ENCODE measurements at regions not wholly inside any gene's neighbourhood (a gene's known extent, or its start where the extent isn't known, plus 50 kb on each side); places are given as distances from the start of the nearest gene placed in this dataset.

GRCh38 chr10:54880996-54881395 is 80.0 kb upstream of the PCDH15 start:
- no peak for DNase-seq
- Histone ChIP-seq H3K4me1 (no peaks in the 10 kb centered on the region), H3K27me3 (no peaks in the 10 kb centered on the region), H3K4me3 (no peak overlapping the region), H3K36me3 (no peaks in the 10 kb centered on the region), H3K27ac (no peak overlapping the region), H3K9me3 (no peaks in the 10 kb centered on the region)
- intact Hi-C loops (cut with DNase I): no loop called here
- TF ChIP-seq POLR2A (IDR thresholded peaks at IDR 0.05): no peak
- TF ChIP-seq, protein P1, sequence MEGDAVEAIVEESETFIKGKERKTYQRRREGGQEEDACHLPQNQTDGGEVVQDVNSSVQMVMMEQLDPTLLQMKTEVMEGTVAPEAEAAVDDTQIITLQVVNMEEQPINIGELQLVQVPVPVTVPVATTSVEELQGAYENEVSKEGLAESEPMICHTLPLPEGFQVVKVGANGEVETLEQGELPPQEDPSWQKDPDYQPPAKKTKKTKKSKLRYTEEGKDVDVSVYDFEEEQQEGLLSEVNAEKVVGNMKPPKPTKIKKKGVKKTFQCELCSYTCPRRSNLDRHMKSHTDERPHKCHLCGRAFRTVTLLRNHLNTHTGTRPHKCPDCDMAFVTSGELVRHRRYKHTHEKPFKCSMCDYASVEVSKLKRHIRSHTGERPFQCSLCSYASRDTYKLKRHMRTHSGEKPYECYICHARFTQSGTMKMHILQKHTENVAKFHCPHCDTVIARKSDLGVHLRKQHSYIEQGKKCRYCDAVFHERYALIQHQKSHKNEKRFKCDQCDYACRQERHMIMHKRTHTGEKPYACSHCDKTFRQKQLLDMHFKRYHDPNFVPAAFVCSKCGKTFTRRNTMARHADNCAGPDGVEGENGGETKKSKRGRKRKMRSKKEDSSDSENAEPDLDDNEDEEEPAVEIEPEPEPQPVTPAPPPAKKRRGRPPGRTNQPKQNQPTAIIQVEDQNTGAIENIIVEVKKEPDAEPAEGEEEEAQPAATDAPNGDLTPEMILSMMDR (IDR thresholded peaks at IDR 0.05): no peak
- WGBS, 2 donors: 49 to 59% methylated on average over 5 of the region's 5 CpGs

GRCh38 chr10:54869022-54869421 is 68.0 kb upstream of the PCDH15 start:
- Histone ChIP-seq H3K27me3 (no peaks in the 10 kb centered on the region), H3K27ac (no peak overlapping the region), H3K9me3 (no peaks in the 10 kb centered on the region), H3K36me3 (no peaks in the 10 kb centered on the region), H3K4me1 (no peaks in the 10 kb centered on the region), H3K4me3 (no peak overlapping the region)
- DNase-seq: no peak
- TF ChIP-seq, protein P1 (IDR thresholded peaks at IDR 0.05): no peak
- TF ChIP-seq POLR2A (IDR thresholded peaks at IDR 0.05): no peak
- intact Hi-C loops (cut with DNase I): no loop called here

DNA sequence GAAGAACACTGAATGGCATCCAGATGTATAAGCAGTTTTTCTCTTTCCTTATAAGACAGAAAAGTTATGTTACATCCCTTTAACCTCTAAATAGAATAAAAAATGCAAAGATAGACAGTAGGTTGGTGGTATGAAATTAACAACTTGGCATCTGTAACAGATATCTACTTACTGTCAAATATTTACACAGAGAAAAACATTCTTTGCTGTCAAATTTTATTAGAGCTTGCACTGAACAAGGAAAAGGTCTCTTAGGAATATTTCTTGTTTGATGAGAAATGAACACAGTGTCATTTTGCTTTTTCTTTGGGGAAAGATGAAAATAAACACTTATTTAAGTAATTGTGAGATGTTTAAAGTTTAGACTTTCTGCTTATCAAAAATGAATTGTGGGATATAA is 65.6 kb upstream of the PCDH15 start:
- Histone ChIP-seq H3K4me3 (no peak overlapping the region), H3K27ac (no peak overlapping the region), H3K4me1 (no peaks in the 10 kb centered on the region), H3K27me3 (no peaks in the 10 kb centered on the region), H3K9me3 (no peaks in the 10 kb centered on the region), H3K36me3 (no peaks in the 10 kb centered on the region)
- DNase-seq: no peak
- intact Hi-C loops (cut with DNase I): no loop called here
- no peak for TF ChIP-seq POLR2A (IDR thresholded peaks at IDR 0.05)
- TF ChIP-seq, protein P1 (IDR thresholded peaks at IDR 0.05): no peak

GRCh38 chr10:54854843-54855242 is 53.8 kb upstream of the PCDH15 start:
- intact Hi-C loops (cut with DNase I): no loop called here
- DNase-seq: no peak
- WGBS, 2 donors: no CpG with 5 or more reads among the region's 3 CpGs

GRCh38 chr10:54854389-54854788 is 53.4 kb upstream of the PCDH15 start:
- TF ChIP-seq POLR2A (IDR thresholded peaks at IDR 0.05): no peak
- TF ChIP-seq, protein P1 (IDR thresholded peaks at IDR 0.05): no peak
- H3K4me1 ChIP-seq: no peaks in the 10 kb centered on the region
- H3K4me3 ChIP-seq: no peak overlapping the region
- DNase-seq: no peak
- no peaks in the 10 kb centered on the region for H3K36me3 ChIP-seq
- intact Hi-C loops (cut with DNase I): no loop called here
- no peaks in the 10 kb centered on the region for H3K27me3 ChIP-seq
- H3K27ac ChIP-seq: no peak overlapping the region
- H3K9me3 ChIP-seq: no peaks in the 10 kb centered on the region
- 67 to 83% methylated on average over 2 of the region's 3 CpGs for WGBS, 2 donors

More at GRCh38 chr10:54854843-54855242, 53.8 kb upstream of the PCDH15 start:
- H3K9me3 ChIP-seq: no peaks in the 10 kb centered on the region
- H3K27ac ChIP-seq: no peak overlapping the region
- no peaks in the 10 kb centered on the region for H3K27me3 ChIP-seq
- H3K4me3 ChIP-seq: no peak overlapping the region
- no peaks in the 10 kb centered on the region for H3K4me1 ChIP-seq
- TF ChIP-seq POLR2A (IDR thresholded peaks at IDR 0.05): no peak
- TF ChIP-seq, protein P1 (IDR thresholded peaks at IDR 0.05): no peak
- H3K36me3 ChIP-seq: no peaks in the 10 kb centered on the region

Measured in esophagus squamous epithelium (tissue), 5 donors.